ENCODE measurements at regions not wholly inside any gene's neighbourhood (a gene's known extent, or its start where the extent isn't known, plus 50 kb on each side); places are given as distances from the start of the nearest gene placed in this dataset.

DNA sequence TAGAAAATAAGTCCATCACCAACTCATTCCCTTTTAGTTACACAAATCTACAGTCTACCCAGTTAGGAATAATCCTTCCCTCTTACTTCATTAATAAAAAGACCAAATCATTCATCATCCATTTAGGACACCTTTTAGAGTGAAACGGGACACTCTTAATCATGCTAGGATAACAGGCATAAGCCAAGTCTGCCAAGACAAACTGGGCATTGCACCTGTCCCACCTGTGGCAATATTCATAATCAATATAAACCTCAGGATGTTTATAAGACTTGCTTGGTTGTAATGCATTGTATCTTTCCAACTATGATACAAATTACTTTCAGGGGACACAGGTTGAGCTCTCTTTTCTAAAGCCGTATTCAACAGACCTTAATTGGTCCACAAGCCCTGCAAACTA, 82.7 kb upstream of the SH3BP4 start:
- no peak for TF ChIP-seq FOXM1 (IDR thresholded peaks at IDR 0.05; ENCODE audit: borderline replicate concordance, low read depth)
- TF ChIP-seq ZBTB7A (IDR thresholded peaks at IDR 0.05; ENCODE audit: low read depth) = no peak

DNA sequence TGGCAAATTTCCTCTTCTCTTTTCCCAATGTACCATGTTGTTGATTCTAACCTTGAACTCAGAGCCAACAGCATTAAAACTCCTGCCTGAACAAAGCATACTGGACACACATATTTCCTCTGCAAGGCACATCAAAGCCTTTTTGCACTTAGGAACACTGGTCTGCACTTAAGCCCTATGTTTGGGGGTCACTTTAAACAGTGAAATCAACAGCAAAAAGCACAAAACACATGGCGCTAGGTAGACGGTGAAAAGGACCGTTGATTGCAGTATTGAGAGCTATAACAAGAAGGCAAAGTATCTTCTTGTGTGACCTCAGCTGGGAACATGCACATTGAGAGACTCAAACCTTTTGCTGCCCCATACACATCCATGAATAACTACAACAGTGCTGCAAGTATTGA, 83.9 kb upstream of the SH3BP4 start:
- TF ChIP-seq RAD21 (IDR thresholded peaks at IDR 0.05; ENCODE audit: low read depth) = no peak
- no peak for TF ChIP-seq TAF1 (IDR thresholded peaks at IDR 0.05; ENCODE audit: low read depth)
- TF ChIP-seq, protein P1, sequence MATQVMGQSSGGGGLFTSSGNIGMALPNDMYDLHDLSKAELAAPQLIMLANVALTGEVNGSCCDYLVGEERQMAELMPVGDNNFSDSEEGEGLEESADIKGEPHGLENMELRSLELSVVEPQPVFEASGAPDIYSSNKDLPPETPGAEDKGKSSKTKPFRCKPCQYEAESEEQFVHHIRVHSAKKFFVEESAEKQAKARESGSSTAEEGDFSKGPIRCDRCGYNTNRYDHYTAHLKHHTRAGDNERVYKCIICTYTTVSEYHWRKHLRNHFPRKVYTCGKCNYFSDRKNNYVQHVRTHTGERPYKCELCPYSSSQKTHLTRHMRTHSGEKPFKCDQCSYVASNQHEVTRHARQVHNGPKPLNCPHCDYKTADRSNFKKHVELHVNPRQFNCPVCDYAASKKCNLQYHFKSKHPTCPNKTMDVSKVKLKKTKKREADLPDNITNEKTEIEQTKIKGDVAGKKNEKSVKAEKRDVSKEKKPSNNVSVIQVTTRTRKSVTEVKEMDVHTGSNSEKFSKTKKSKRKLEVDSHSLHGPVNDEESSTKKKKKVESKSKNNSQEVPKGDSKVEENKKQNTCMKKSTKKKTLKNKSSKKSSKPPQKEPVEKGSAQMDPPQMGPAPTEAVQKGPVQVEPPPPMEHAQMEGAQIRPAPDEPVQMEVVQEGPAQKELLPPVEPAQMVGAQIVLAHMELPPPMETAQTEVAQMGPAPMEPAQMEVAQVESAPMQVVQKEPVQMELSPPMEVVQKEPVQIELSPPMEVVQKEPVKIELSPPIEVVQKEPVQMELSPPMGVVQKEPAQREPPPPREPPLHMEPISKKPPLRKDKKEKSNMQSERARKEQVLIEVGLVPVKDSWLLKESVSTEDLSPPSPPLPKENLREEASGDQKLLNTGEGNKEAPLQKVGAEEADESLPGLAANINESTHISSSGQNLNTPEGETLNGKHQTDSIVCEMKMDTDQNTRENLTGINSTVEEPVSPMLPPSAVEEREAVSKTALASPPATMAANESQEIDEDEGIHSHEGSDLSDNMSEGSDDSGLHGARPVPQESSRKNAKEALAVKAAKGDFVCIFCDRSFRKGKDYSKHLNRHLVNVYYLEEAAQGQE (IDR thresholded peaks at IDR 0.05; ENCODE audit: low read depth) = no peak
- TF ChIP-seq, protein P2, sequence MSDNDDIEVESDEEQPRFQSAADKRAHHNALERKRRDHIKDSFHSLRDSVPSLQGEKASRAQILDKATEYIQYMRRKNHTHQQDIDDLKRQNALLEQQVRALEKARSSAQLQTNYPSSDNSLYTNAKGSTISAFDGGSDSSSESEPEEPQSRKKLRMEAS (IDR thresholded peaks at IDR 0.05) = no peak
- no peak for TF ChIP-seq EP300 (IDR thresholded peaks at IDR 0.05; ENCODE audit: borderline replicate concordance)
- TF ChIP-seq TCF12 (IDR thresholded peaks at IDR 0.05; ENCODE audit: low read depth) = no peak
- TF ChIP-seq, protein P3, sequence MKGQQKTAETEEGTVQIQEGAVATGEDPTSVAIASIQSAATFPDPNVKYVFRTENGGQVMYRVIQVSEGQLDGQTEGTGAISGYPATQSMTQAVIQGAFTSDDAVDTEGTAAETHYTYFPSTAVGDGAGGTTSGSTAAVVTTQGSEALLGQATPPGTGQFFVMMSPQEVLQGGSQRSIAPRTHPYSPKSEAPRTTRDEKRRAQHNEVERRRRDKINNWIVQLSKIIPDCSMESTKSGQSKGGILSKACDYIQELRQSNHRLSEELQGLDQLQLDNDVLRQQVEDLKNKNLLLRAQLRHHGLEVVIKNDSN (IDR thresholded peaks at IDR 0.05) = no peak
- no peak for TF ChIP-seq NFIC (IDR thresholded peaks at IDR 0.05)
- TF ChIP-seq ZBTB7A (IDR thresholded peaks at IDR 0.05; ENCODE audit: low read depth) = no peak

DNA sequence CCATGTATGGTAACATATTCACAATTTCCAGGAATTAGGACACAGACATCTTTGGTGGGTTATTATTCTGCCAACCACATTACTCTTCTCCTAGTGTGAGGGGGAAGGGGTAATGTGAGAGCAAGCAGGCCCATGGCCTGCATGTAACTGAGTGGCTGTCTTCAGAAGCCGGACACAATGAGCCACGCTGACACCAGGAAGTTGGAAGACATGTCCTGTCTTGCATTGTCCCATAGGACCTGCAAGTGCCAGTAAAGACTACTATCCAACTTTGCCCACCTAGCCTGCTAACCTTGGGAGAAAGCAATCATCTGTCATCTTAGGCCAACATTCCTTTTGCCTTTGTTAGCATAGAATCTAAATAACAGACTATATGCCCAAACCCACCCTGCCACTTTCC, 86.2 kb upstream of the SH3BP4 start:
- TF ChIP-seq ZBTB7A (IDR thresholded peaks at IDR 0.05; ENCODE audit: low read depth) = no peak
- TF ChIP-seq CREB1 (IDR thresholded peaks at IDR 0.05; ENCODE audit: low read depth) = no peak
- TF ChIP-seq EGR1 (IDR thresholded peaks at IDR 0.05) = no peak

DNA sequence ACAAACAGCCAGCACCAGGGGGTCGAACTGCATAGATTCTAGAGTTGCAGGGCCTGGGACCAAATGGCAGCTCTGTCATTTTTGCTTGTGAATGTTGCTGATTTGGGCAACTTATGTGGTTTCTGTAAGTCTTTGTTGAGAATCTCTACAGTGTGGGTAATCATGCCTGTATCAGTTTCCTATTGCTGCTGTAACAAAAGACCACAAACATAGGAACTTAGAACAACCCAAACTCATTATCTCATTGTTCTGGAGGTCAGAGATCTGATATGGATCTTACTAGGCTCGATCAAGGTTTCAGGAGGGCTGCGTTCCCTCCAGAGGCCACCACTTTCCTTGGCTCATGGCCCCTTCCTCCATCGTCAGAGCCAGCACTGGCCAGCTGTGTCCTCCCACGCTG, 86.8 kb upstream of the SH3BP4 start:
- TF ChIP-seq CREB1 (IDR thresholded peaks at IDR 0.05; ENCODE audit: low read depth) = no peak

DNA sequence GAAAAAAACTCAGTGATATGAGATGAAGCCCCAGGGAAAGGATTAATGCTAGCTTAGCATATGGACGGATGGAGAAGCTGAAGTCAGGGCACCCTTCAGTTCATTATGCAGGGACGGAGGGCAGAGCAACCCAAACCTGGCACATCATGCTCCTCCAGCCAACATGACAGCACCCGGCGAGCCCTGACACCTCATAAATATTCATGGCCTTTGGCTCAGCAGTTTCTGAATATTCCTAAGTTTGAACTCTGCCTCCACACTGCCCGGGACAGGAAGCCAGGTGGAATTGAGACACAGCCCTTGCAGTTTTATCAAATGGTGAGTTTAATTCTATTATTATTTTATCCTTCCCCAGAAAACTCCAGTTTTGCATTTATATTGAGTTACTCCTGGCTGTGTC, 87.3 kb upstream of the SH3BP4 start:
- no peak for TF ChIP-seq YY1 (IDR thresholded peaks at IDR 0.05; ENCODE audit: low read depth)
- TF ChIP-seq CREB1 (IDR thresholded peaks at IDR 0.05; ENCODE audit: low read depth) = no peak
- no peak for TF ChIP-seq TCF12 (IDR thresholded peaks at IDR 0.05; ENCODE audit: low read depth)
- TF ChIP-seq, protein P1 (IDR thresholded peaks at IDR 0.05; ENCODE audit: low read depth) = no peak
- TF ChIP-seq ZBTB7A (IDR thresholded peaks at IDR 0.05; ENCODE audit: low read depth) = no peak
- no peak for TF ChIP-seq FOXM1 (IDR thresholded peaks at IDR 0.05; ENCODE audit: borderline replicate concordance, low read depth)
- TF ChIP-seq NFIC (IDR thresholded peaks at IDR 0.05) = no peak
- TF ChIP-seq, protein P2 (IDR thresholded peaks at IDR 0.05) = no peak
- TF ChIP-seq EP300 (IDR thresholded peaks at IDR 0.05; ENCODE audit: borderline replicate concordance) = no peak
- TF ChIP-seq, protein P3 (IDR thresholded peaks at IDR 0.05) = no peak
- TF ChIP-seq TEAD4 (IDR thresholded peaks at IDR 0.05) = no peak
- no peak for TF ChIP-seq EGR1 (IDR thresholded peaks at IDR 0.05)
- no peak for TF ChIP-seq RAD21 (IDR thresholded peaks at IDR 0.05; ENCODE audit: low read depth)
- TF ChIP-seq TAF1 (IDR thresholded peaks at IDR 0.05; ENCODE audit: low read depth) = no peak
- TF ChIP-seq CEBPB (IDR thresholded peaks at IDR 0.05) = no peak

DNA sequence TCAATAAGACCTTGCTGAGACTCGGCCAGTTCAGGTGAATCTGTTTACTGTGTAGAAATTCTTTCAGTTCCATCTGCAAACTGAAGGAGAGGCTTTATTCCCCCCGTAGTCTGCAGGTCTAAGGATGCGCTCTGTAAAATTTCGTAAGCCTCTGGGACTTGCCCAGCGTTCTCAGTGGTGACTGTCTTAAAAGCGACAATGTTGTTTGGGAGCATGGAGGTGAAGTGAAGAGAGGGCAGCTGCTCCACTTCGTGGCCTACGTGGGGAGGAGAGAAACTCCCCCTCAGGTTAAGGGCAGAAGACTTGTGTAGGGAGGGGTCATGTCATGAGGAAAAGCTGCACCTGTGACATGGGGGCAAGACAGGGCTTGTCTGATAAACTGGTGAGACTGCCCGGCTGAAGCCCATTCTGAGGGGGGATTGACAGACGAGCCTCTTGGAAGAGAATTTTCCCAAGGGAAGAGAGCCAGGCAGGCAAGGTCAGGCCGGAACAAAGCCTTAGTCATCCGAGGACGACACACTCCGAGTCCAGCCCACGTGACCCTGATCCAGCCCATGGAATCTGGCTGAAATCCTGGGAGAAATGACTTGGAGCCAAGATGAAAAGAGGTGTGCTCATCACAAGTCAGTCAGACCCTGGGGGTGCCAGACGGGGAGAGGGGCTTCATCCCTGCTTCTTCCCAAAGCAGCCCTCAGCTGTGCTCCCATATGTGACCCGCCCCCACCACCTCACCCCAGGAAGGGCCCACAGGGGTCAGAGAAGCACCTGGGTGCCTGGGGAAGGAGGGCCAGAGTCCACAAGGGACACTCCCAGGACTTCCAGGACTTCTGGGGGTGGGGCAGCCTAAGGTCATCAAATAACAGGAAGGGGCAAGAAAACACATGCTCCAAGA, 88.5 kb upstream of the SH3BP4 start:
- TF ChIP-seq CEBPB (IDR thresholded peaks at IDR 0.05) (no peak), CREB1 (IDR thresholded peaks at IDR 0.05; ENCODE audit: low read depth) (no peak), RAD21 (IDR thresholded peaks at IDR 0.05; ENCODE audit: low read depth) (no peak), TEAD4 (IDR thresholded peaks at IDR 0.05) (no peak)
